ENCODE measurements at regions not wholly inside any gene's neighbourhood (a gene's known extent, or its start where the extent isn't known, plus 50 kb on each side); places are given as distances from the start of the nearest gene placed in this dataset.

- TF ChIP-seq, protein P1, sequence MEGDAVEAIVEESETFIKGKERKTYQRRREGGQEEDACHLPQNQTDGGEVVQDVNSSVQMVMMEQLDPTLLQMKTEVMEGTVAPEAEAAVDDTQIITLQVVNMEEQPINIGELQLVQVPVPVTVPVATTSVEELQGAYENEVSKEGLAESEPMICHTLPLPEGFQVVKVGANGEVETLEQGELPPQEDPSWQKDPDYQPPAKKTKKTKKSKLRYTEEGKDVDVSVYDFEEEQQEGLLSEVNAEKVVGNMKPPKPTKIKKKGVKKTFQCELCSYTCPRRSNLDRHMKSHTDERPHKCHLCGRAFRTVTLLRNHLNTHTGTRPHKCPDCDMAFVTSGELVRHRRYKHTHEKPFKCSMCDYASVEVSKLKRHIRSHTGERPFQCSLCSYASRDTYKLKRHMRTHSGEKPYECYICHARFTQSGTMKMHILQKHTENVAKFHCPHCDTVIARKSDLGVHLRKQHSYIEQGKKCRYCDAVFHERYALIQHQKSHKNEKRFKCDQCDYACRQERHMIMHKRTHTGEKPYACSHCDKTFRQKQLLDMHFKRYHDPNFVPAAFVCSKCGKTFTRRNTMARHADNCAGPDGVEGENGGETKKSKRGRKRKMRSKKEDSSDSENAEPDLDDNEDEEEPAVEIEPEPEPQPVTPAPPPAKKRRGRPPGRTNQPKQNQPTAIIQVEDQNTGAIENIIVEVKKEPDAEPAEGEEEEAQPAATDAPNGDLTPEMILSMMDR (IDR thresholded peaks at IDR 0.05) = no peak
- no peak for TF ChIP-seq POLR2A (IDR thresholded peaks at IDR 0.05)
Observed at GRCh38 chr14:25389948-25390347, 340.0 kb upstream of the STXBP6 start.

All from thyroid gland (tissue), 4 donors.